Panc1 (cell line): ENCODE measurements at regions not wholly inside any gene's neighbourhood (a gene's known extent, or its start where the extent isn't known, plus 50 kb on each side); places are given as distances from the start of the nearest gene placed in this dataset.

Source experiments
- CTCF ChIP-seq: fragments of 450-650 bp; IDR thresholded peaks from 2 replicates; pipeline ENCODE4 v1.5.1; 2017; ENCODE audit warnings: mild to moderate bottlenecking
- POLR2AphosphoS5 ChIP-seq: IDR thresholded peaks from 2 replicates; pipeline ENCODE4 v1.6.1; 2012; ENCODE audit warnings: mild to moderate bottlenecking, low read depth, low read length, moderate library complexity
- SIN3A ChIP-seq: IDR thresholded peaks from 2 replicates; pipeline ENCODE4 v1.6.1; 2012; ENCODE audit warnings: low read depth, mild to moderate bottlenecking, low read length, moderate library complexity, borderline replicate concordance; ENCODE audit not compliant: insufficient read depth
- TF ChIP-seq, protein P1 (sequence below), 2 experiments: IDR thresholded peaks; 2 replicates each; pipeline ENCODE4 v1.6.1; 2011 to 2012; ENCODE audit warnings: low read depth in 2 of 2, control low read depth in 1 of 2, low read length in 1 of 2, mild to moderate bottlenecking in 1 of 2, moderate library complexity in 1 of 2; ENCODE audit not compliant: insufficient read depth in 1 of 2

- TF ChIP-seq CTCF (no peak), POLR2AphosphoS5 (no peak), SIN3A (no peak)
- TF ChIP-seq, protein P1, sequence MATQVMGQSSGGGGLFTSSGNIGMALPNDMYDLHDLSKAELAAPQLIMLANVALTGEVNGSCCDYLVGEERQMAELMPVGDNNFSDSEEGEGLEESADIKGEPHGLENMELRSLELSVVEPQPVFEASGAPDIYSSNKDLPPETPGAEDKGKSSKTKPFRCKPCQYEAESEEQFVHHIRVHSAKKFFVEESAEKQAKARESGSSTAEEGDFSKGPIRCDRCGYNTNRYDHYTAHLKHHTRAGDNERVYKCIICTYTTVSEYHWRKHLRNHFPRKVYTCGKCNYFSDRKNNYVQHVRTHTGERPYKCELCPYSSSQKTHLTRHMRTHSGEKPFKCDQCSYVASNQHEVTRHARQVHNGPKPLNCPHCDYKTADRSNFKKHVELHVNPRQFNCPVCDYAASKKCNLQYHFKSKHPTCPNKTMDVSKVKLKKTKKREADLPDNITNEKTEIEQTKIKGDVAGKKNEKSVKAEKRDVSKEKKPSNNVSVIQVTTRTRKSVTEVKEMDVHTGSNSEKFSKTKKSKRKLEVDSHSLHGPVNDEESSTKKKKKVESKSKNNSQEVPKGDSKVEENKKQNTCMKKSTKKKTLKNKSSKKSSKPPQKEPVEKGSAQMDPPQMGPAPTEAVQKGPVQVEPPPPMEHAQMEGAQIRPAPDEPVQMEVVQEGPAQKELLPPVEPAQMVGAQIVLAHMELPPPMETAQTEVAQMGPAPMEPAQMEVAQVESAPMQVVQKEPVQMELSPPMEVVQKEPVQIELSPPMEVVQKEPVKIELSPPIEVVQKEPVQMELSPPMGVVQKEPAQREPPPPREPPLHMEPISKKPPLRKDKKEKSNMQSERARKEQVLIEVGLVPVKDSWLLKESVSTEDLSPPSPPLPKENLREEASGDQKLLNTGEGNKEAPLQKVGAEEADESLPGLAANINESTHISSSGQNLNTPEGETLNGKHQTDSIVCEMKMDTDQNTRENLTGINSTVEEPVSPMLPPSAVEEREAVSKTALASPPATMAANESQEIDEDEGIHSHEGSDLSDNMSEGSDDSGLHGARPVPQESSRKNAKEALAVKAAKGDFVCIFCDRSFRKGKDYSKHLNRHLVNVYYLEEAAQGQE (IDR thresholded peaks at IDR 0.05; ENCODE audit: insufficient read depth in 1 of 2, low read depth in 2 of 2, low read length in 1 of 2), result no peak
Measured at GRCh38 chr9:109863961-109864360, 84.0 kb downstream of the PALM2AKAP2 start.
